Neural crest cell (in vitro differentiated cells): ENCODE measurements at regions not wholly inside any gene's neighbourhood (a gene's known extent, or its start where the extent isn't known, plus 50 kb on each side); places are given as distances from the start of the nearest gene placed in this dataset.
A peak's percentile ranks its signal among the peaks of the same experiment; 100 is the strongest.

Experiments used
- DNase-seq: peaks from one replicate; pipeline ENCODE4 v3.0.0; 2021; ENCODE audit warnings: low read depth, mixed read lengths, low spot score
- H3K27ac Mint-ChIP-seq: one replicate; pipeline ENCODE4 v1.8.0; 2021; ENCODE audit warnings: mild to moderate bottlenecking, mixed read lengths; ENCODE audit not compliant: unreplicated experiment
- H3K27me3 Mint-ChIP-seq: 2 replicates; pipeline ENCODE4 v1.8.0; 2021; ENCODE audit warnings: low read depth, mild to moderate bottlenecking, mixed read lengths
- H3K36me3 Mint-ChIP-seq: 2 replicates; pipeline ENCODE4 v1.8.0; 2021; ENCODE audit warnings: low read depth, mild to moderate bottlenecking, mixed read lengths
- H3K4me1 Mint-ChIP-seq: 2 replicates; pipeline ENCODE4 v1.8.0; 2021; ENCODE audit warnings: mixed read lengths
- H3K4me3 Mint-ChIP-seq: one replicate; pipeline ENCODE4 v1.8.0; 2021; ENCODE audit warnings: mild to moderate bottlenecking, mixed read lengths
- H3K9me3 Mint-ChIP-seq: 2 replicates; pipeline ENCODE4 v1.8.0; 2021; ENCODE audit warnings: mixed read lengths
- CTCF ChIP-seq: fragments of 200-600 bp; sonication (generic); conservative IDR thresholded peaks from 2 replicates; pipeline ENCODE4 v1.5.0; 2021; ENCODE audit warnings: antibody characterized with exemption, mild to moderate bottlenecking

DNA sequence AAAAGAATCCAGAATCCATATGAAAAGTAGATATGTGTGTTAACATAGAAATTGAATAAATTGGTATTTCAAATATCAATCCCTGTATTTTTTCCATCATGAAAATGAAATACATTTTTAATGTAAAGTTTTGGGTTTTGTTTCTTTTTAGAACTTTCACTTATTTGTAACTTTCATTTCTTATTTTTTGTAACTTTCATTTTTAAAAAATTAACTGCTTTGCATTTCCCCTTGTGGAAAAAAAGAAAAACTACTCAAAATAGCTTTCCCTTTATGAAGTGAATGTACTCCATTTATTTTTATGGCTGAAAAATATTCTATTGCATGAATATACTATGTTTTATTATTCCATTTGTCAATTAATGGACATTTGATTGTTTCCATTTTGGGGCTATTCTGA is 75.6 kb upstream of the SMNDC1 start:
- no peak overlapping the region for H3K4me3 Mint-ChIP-seq
- TF ChIP-seq CTCF, result no peak
- no peaks in the 10 kb centered on the region for H3K36me3 Mint-ChIP-seq
- no peaks in the 10 kb centered on the region for H3K9me3 Mint-ChIP-seq
- H3K27me3 Mint-ChIP-seq, result no peaks in the 10 kb centered on the region
- H3K4me1 Mint-ChIP-seq, result peaks cover 24% of the 10 kb centered on the region
- no peak for DNase-seq
- H3K27ac Mint-ChIP-seq, result no peak overlapping the region

- no peak for DNase-seq
- no peak overlapping the region for H3K27ac Mint-ChIP-seq
- H3K27me3 Mint-ChIP-seq, result peaks cover 3% of the 10 kb centered on the region
- H3K36me3 Mint-ChIP-seq, result no peaks in the 10 kb centered on the region
- no peak overlapping the region for H3K4me3 Mint-ChIP-seq
- peaks cover 9% of the 10 kb centered on the region for H3K4me1 Mint-ChIP-seq
- no peak for TF ChIP-seq CTCF
- H3K9me3 Mint-ChIP-seq, result no peaks in the 10 kb centered on the region
These were observed 78.0 kb upstream of the SMNDC1 start for GRCh38 chr10:110382695-110383094.

DNA sequence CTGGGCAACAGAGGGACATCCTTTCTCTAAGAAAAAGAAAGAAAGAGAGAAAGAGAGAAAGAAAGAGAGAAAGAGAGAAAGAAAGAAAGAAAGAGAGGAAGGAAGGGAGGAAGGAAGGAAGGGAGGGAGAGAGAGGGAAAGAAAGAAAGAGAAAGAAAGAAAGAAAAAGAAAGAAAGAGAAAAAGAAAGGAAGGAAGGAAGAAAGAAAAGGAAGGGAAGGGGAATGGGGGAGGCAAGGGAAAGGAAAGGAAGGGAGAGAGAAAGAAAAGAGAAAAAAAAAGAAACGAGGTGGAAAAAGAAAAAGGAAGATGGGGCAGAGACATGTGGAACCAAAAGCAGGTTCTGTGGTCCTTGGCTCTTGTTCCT is 82.9 kb upstream of the SMNDC1 start:
- peaks cover 14% of the 10 kb centered on the region for H3K4me1 Mint-ChIP-seq
- no peak for DNase-seq
- TF ChIP-seq CTCF, result no peak
- H3K4me3 Mint-ChIP-seq, result no peak overlapping the region
- no peaks in the 10 kb centered on the region for H3K36me3 Mint-ChIP-seq
- peaks cover 3% of the 10 kb centered on the region for H3K27me3 Mint-ChIP-seq
- H3K9me3 Mint-ChIP-seq, result no peaks in the 10 kb centered on the region
- peak overlapping the region; percentile 27 for H3K27ac Mint-ChIP-seq

DNA sequence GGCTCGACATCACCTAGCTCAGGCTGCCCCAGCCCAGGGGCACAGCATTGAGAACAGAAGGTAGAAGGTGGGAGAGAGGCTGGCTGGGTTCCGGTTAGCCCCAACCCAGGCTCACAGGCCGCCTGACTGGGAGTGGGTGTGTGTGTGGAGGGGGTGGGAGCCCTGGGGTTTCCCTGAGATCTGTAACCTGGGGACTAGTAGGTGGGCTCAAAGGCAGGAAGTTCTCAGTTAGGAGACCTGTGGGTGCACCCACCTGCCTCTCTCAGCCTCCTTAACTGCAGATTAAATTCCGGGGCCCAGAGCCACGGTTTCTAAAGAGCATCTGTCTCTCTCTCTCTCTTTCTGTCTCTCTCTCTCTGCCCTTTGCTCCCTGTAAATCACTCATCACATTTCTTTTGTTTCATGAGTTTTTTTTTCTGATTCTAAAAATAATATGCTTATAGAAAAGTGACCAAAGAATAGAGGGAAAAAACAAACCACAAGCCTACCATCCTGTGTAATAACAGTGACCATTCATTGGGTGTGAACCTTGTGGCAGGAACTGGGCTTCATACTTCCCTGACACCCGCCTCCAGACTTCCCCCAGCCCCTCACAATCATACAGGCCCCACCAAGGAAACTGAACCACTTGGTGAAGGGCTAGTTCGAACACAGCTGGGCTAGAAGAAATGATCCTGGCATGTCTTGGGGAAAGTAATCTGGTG is 83.4 kb upstream of the SMNDC1 start:
- peaks cover 14% of the 10 kb centered on the region for H3K4me1 Mint-ChIP-seq
- H3K27ac Mint-ChIP-seq, result no peak overlapping the region
- H3K27me3 Mint-ChIP-seq, result peaks cover 3% of the 10 kb centered on the region
- no peaks in the 10 kb centered on the region for H3K36me3 Mint-ChIP-seq
- no peaks in the 10 kb centered on the region for H3K9me3 Mint-ChIP-seq
- H3K4me3 Mint-ChIP-seq, result no peak overlapping the region
- no peak for DNase-seq
- no peak for TF ChIP-seq CTCF

DNA sequence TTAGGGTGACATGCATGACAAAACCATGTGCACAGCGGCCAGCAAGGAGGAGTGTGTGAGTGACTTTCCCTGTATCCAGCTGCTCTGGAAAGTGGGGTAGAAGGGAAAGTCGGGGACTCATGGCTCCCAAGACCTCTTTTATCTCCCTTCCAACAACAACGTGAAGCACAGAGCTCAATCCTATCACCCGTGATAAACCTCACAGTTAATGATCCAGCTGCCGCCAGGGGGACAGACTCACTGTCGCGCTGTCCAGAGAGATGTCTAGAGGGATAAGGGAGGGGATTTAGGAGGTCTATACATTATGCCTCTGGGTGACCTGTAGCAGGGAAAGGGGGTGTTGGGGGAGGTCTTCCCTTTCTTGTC is 84.0 kb upstream of the SMNDC1 start:
- Mint-ChIP-seq H3K4me1 (peaks cover 18% of the 10 kb centered on the region), H3K4me3 (no peak overlapping the region), H3K27ac (peak overlapping the region; percentile 23), H3K27me3 (peaks cover 3% of the 10 kb centered on the region), H3K36me3 (no peaks in the 10 kb centered on the region), H3K9me3 (no peaks in the 10 kb centered on the region)
- peak; percentile 14 for TF ChIP-seq CTCF
- no peak for DNase-seq

DNA sequence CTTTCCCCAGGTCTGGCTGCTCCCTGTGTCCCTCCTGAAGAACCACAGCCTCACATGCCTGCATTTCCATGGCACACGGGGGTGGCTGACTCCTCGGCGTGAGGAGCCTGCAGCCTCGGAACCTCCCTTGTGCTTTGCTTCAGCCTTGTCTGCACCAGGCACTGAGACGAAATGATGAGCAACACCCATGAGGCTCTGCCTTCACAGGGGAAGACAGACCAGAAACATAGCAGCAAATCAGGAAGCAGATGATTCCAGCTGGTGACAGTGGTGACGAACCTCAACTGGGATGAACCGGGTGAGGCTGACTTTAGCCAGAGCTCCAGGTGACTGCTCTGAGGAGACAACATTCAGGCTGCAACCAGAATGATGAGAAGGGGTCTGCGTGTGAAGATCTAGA is 84.5 kb upstream of the SMNDC1 start:
- Mint-ChIP-seq H3K4me3 (no peak overlapping the region), H3K27ac (no peak overlapping the region)

More for the DNA sequence above, 84.5 kb upstream of the SMNDC1 start:
- TF ChIP-seq CTCF, result no peak
- DNase-seq, result no peak
- Mint-ChIP-seq H3K4me1 (peaks cover 19% of the 10 kb centered on the region), H3K27me3 (peaks cover 3% of the 10 kb centered on the region), H3K9me3 (no peaks in the 10 kb centered on the region), H3K36me3 (no peaks in the 10 kb centered on the region)
